HepG2 (cell line): ENCODE measurements at regions not wholly inside any gene's neighbourhood (a gene's known extent, or its start where the extent isn't known, plus 50 kb on each side); places are given as distances from the start of the nearest gene placed in this dataset.

Source experiments
- FOXA3 ChIP-seq: IDR thresholded peaks from 2 replicates; pipeline ENCODE4 v1.6.1; 2016; ENCODE audit warnings: missing genetic modification reagents, missing compliant biosample characterization
- HIVEP1 ChIP-seq: sonication (generic); formaldehyde crosslinking; IDR thresholded peaks from 2 replicates; pipeline ENCODE4 v1.4.0; 2020; ENCODE audit warnings: mild to moderate bottlenecking, missing genetic modification reagents
- JARID2 ChIP-seq: sonication (generic); formaldehyde crosslinking; IDR thresholded peaks from 2 replicates; pipeline ENCODE4 v1.8.1; 2023; ENCODE audit warnings: missing genetic modification reagents, inconsistent platforms; ENCODE audit not compliant: insufficient replicate concordance
- NCOA1 ChIP-seq: sonication (generic); formaldehyde crosslinking; IDR thresholded peaks from 2 replicates; pipeline ENCODE4 v1.9.0; 2021; ENCODE audit warnings: missing genetic modification reagents
- SAFB2 ChIP-seq: sonication (generic); formaldehyde crosslinking; IDR thresholded peaks from 2 replicates; pipeline ENCODE4 v1.5.1; 2020; ENCODE audit warnings: missing genetic modification reagents, low read depth, mild to moderate bottlenecking, borderline replicate concordance
- SP1 ChIP-seq, 2 experiments: fragments of 450-650 bp in 1 of 2; sonication (generic) in 1 of 2; formaldehyde crosslinking in 1 of 2; IDR thresholded peaks; 2 replicates each; pipeline versions ENCODE4 v1.4.0 to v1.6.1; 2016 to 2020; ENCODE audit warnings: missing genetic modification reagents in 1 of 2
- TRIM22 ChIP-seq: fragments of 450-650 bp; IDR thresholded peaks from 2 replicates; pipeline ENCODE4 v1.6.1; 2017
- UBTF ChIP-seq: sonication (generic); formaldehyde crosslinking; IDR thresholded peaks from 2 replicates; pipeline ENCODE4 v1.4.0; 2020; ENCODE audit warnings: mild to moderate bottlenecking, missing genetic modification reagents
- ZFP91 ChIP-seq: sonication (generic); formaldehyde crosslinking; IDR thresholded peaks from 2 replicates; pipeline ENCODE4 v1.9.0; 2022; ENCODE audit warnings: missing genetic modification reagents, mild to moderate bottlenecking, borderline replicate concordance
- ZHX2 ChIP-seq, 2 experiments: sonication (generic) in 1 of 2; formaldehyde crosslinking in 1 of 2; IDR thresholded peaks; 2 replicates each; pipeline versions ENCODE4 v1.6.1 to v1.9.0; 2014 to 2022; ENCODE audit warnings: antibody characterized with exemption in 1 of 2, borderline replicate concordance in 1 of 2, inconsistent platforms in 1 of 2, low read depth in 1 of 2, missing genetic modification reagents in 1 of 2
- ZMYM4 ChIP-seq: sonication (generic); formaldehyde crosslinking; IDR thresholded peaks from 2 replicates; pipeline ENCODE4 v1.8.1; 2023; ENCODE audit warnings: mild to moderate bottlenecking, missing genetic modification reagents
- ZNF510 ChIP-seq: sonication (generic); formaldehyde crosslinking; IDR thresholded peaks from 2 replicates; pipeline ENCODE4 v1.4.0; 2020; ENCODE audit warnings: low read depth, mild to moderate bottlenecking, missing genetic modification reagents
- ZNF512B ChIP-seq: sonication (generic); formaldehyde crosslinking; IDR thresholded peaks from 2 replicates; pipeline ENCODE4 v1.5.1; 2020; ENCODE audit warnings: missing genetic modification reagents, mild to moderate bottlenecking, borderline replicate concordance
- ZNF563 ChIP-seq: sonication (generic); formaldehyde crosslinking; IDR thresholded peaks from 2 replicates; pipeline ENCODE4 v1.8.0; 2022; ENCODE audit warnings: mild to moderate bottlenecking, moderate library complexity, missing genetic modification reagents

- TF ChIP-seq ZHX2 (IDR thresholded peaks at IDR 0.05; ENCODE audit: low read depth) = no peak
- peak; percentile 86; the same call in 1 of the 2 replicates for TF ChIP-seq ZHX2 (CRISPR knock-in tag; IDR thresholded peaks at IDR 0.05; ENCODE audit: borderline replicate concordance)
- no peak for TF ChIP-seq TRIM22
- TF ChIP-seq UBTF (CRISPR knock-in tag) = peak; percentile 62
- TF ChIP-seq ZNF512B (CRISPR knock-in tag) = no peak
- TF ChIP-seq FOXA3 (CRISPR knock-in tag) = peak; percentile 97
- peak; percentile 71 for TF ChIP-seq NCOA1 (CRISPR knock-in tag)
- TF ChIP-seq ZNF563 = 0 out of 2 replicates have a peak, but pooled peaks have one; percentile 68
- no peak; the same call in 1 of the 2 replicates for TF ChIP-seq SAFB2
- peak; percentile 80; the same call in 1 of the 2 replicates for TF ChIP-seq ZFP91 (CRISPR knock-in tag)
- TF ChIP-seq HIVEP1 (CRISPR knock-in tag) = peak; percentile 94
- no peak for TF ChIP-seq SP1 (IDR thresholded peaks at IDR 0.05)
- 0 out of 2 replicates have a peak, but pooled peaks have one; percentile 37 for TF ChIP-seq SP1 (CRISPR knock-in tag; IDR thresholded peaks at IDR 0.05)
- no peak for TF ChIP-seq JARID2 (CRISPR knock-in tag)
- TF ChIP-seq ZMYM4 (CRISPR knock-in tag) = peak; percentile 92
- TF ChIP-seq ZNF510 = no peak; the same call in none of the 2 replicates
Measured at GRCh38 chr19:56900573-56901097, 60.1 kb upstream of the PEG3 start (continued).
